ENCODE measurements at regions not wholly inside any gene's neighbourhood (a gene's known extent, or its start where the extent isn't known, plus 50 kb on each side); places are given as distances from the start of the nearest gene placed in this dataset.

DNA sequence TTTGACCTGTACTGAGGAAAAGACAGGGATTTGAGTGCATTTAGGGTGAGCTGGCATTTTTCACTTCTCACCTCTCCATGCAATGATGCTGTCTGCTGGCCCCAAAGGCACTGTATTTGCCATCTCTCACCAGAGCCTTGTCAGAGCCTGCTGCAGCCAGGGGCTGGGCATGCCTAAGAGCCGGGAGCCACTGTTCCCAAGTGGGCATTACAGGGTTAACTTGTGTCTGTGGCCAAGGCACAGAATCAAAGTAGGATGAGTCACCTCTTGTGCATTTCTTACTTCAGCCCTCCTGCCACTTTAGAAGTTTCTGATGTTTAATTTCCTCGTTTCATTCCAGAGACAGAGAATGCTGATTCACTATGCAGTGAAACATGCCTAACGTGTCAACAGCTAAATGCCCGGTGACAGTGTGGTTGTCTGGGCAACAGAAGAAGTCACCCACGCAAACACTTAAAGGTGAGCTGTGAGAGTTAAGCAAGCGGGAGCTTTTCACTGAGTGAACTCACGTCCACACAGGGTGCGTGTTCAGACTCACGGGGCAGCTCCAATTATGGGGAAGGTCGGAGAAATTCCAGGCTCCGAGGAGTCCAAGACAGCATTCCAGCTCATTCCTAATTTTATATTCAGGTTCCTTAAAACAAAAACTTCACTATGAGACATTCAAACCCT, 57.1 kb upstream of the IGFBP3 start:
- Histone ChIP-seq H3K4me1 (peaks cover 16% of the 10 kb centered on the region), H3K9me3 (no peaks in the 10 kb centered on the region), H3K4me3 (no peak overlapping the region), H3K27ac (peak overlapping the region; percentile 18 to 51), H3K36me3 (ENCODE audit: low read depth, missing control alignments) (no peaks in the 10 kb centered on the region), H3K27me3 (no peaks in the 10 kb centered on the region)
- WGBS, 2 donors = 32 to 45% methylated on average over 11 of the region's 11 CpGs
- DNase-seq = no peak
- intact Hi-C loops (cut with DNase I; ENCODE audit: low total_unique reads) = no loop called here
- TF ChIP-seq, protein P1, sequence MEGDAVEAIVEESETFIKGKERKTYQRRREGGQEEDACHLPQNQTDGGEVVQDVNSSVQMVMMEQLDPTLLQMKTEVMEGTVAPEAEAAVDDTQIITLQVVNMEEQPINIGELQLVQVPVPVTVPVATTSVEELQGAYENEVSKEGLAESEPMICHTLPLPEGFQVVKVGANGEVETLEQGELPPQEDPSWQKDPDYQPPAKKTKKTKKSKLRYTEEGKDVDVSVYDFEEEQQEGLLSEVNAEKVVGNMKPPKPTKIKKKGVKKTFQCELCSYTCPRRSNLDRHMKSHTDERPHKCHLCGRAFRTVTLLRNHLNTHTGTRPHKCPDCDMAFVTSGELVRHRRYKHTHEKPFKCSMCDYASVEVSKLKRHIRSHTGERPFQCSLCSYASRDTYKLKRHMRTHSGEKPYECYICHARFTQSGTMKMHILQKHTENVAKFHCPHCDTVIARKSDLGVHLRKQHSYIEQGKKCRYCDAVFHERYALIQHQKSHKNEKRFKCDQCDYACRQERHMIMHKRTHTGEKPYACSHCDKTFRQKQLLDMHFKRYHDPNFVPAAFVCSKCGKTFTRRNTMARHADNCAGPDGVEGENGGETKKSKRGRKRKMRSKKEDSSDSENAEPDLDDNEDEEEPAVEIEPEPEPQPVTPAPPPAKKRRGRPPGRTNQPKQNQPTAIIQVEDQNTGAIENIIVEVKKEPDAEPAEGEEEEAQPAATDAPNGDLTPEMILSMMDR (IDR thresholded peaks at IDR 0.05) = no peak
- no peak for TF ChIP-seq POLR2A (IDR thresholded peaks at IDR 0.05)

DNA sequence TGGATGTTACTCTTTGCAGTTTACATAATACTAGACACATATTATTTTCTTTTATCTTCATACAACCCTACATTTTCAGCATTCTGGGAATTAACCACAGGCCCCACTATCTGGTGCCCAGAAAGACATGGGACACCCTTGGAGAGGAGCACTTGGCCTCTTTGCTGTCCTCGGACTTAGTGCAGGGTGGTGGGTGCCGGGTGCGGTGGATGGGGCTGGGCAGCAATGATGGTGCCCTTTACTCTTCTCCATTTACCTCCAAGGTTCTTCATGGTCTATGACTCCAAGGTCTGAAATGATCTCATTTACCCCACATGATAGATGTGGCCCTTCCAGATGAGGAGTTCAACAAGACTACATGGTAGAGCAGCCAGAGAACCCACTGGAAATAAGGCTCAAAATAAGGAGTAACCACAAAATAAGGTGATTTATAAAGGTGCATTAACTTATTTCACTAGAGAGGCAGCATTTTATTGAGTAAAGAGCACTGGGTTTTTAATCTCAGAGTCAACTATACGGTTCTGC, 56.2 kb upstream of the IGFBP3 start:
- Histone ChIP-seq H3K4me1 (peaks cover 16% of the 10 kb centered on the region), H3K36me3 (ENCODE audit: low read depth, missing control alignments) (no peaks in the 10 kb centered on the region), H3K27me3 (no peaks in the 10 kb centered on the region), H3K9me3 (no peaks in the 10 kb centered on the region), H3K4me3 (no peak overlapping the region), H3K27ac (no peak overlapping the region)
- WGBS, 2 donors = 92 to 95% methylated on average over 4 of the region's 4 CpGs
- TF ChIP-seq, protein P1 (IDR thresholded peaks at IDR 0.05) = no peak
- TF ChIP-seq POLR2A (IDR thresholded peaks at IDR 0.05) = no peak
- no peak for DNase-seq
- intact Hi-C loops (cut with DNase I; ENCODE audit: low total_unique reads) = no loop called here

DNA sequence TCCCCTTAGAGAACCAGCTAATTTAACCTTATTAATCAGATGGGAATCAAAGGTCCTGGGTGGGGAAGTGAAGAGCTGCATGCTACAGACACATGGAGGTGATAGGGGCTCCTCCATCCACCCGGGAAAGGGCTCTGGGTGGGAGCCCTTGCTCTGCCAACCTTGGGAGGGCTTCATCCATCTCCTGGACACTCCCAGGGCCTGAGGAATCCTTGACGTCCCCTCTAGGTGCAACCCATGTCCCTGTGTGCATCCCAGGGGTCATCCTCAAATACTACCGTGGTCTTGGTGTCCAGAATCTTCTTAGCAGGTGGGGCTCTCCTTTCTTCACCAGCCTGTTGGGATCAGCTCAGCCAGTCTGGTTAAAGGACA, 55.4 kb upstream of the IGFBP3 start:
- H3K9me3 ChIP-seq = no peaks in the 10 kb centered on the region
- no peak for TF ChIP-seq POLR2A (IDR thresholded peaks at IDR 0.05)
- TF ChIP-seq, protein P1 (IDR thresholded peaks at IDR 0.05) = no peak
- H3K27ac ChIP-seq = no peak overlapping the region
- intact Hi-C loops (cut with DNase I; ENCODE audit: low total_unique reads) = no loop called here
- no peaks in the 10 kb centered on the region for H3K36me3 ChIP-seq (ENCODE audit: low read depth, missing control alignments)
- no peaks in the 10 kb centered on the region for H3K27me3 ChIP-seq
- whole genome bisulfite sequencing, 2 donors = 92 to 94% methylated on average over 3 of the region's 3 CpGs
- DNase-seq = no peak
- H3K4me3 ChIP-seq = no peak overlapping the region
- peaks cover 16% of the 10 kb centered on the region for H3K4me1 ChIP-seq

DNA sequence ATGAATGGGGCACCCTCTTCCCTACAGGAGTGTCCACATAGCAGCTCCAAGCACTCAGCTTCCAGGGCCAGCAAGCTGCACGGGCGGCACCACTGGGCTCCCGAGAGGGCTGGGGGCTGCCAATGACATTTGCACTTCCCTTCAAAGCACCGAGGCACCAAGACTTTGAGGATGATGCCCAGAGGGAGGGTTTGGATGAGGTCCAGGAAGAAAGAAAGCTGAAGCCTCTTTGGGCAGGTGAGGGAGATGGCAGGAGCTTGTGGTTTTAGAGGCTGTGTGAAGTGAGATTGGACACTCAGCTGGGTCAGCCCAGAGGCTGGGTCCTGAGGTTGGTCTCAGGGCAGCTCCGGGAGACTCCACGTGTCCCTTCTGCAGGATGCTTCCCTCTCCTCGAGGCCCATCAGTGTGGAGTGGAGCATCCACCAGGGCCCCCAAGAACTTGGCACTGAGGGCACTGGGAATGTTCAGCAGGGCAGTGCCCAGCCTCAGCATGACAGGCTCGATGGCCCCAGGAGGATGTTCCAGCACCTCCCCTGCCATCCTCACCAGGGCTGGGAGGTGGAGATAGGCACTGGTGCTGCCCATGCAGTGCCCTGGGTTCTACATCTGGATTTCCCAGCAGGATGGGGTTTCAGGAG, 54.9 kb upstream of the IGFBP3 start:
- Histone ChIP-seq H3K4me3 (no peak overlapping the region), H3K27ac (no peak overlapping the region), H3K4me1 (peaks cover 16% of the 10 kb centered on the region), H3K9me3 (no peaks in the 10 kb centered on the region), H3K36me3 (ENCODE audit: low read depth, missing control alignments) (no peaks in the 10 kb centered on the region), H3K27me3 (no peaks in the 10 kb centered on the region)
- no peak for DNase-seq
- TF ChIP-seq POLR2A (IDR thresholded peaks at IDR 0.05) = no peak
- TF ChIP-seq, protein P1 (IDR thresholded peaks at IDR 0.05) = no peak
- WGBS, 2 donors = 86 to 95% methylated on average over 6 to 8 of the region's 8 CpGs
- intact Hi-C loops (cut with DNase I; ENCODE audit: low total_unique reads) = no loop called here
